Skeletal muscle cell (primary cell): ENCODE measurements at regions not wholly inside any gene's neighbourhood (a gene's known extent, or its start where the extent isn't known, plus 50 kb on each side); places are given as distances from the start of the nearest gene placed in this dataset.

Source experiments
- DNase-seq: peaks from one replicate; pipeline ENCODE4 v3.0.0-alpha.2; 2010; ENCODE audit warnings: low read depth
- H3K4me3 ChIP-seq: 2 replicates; pipeline ENCODE4 v1.5.1; 2011; ENCODE audit warnings: low read depth, mild to moderate bottlenecking, control low read depth, low read length, moderate library complexity

- DNase-seq = no peak
- H3K4me3 ChIP-seq = no peak overlapping the region
Measured at GRCh38 chr5:113652161-113652560, 138.7 kb downstream of the YTHDC2 start.

GRCh38 chr5:113654828-113655227 is 141.3 kb downstream of the YTHDC2 start:
- no peak for DNase-seq
- H3K4me3 ChIP-seq = no peak overlapping the region

GRCh38 chr5:113660206-113660605 is 146.7 kb downstream of the YTHDC2 start:
- H3K4me3 ChIP-seq = no peak overlapping the region
- no peak for DNase-seq

GRCh38 chr5:113660706-113661250 is 147.3 kb downstream of the YTHDC2 start:
- DNase-seq = no peak
- H3K4me3 ChIP-seq = no peak overlapping the region

- DNase-seq = no peak
- H3K4me3 ChIP-seq = no peak overlapping the region
Measured at GRCh38 chr5:113663879-113664541, 150.5 kb downstream of the YTHDC2 start.

GRCh38 chr5:113673041-113673440 is 159.5 kb downstream of the YTHDC2 start:
- no peak overlapping the region for H3K4me3 ChIP-seq
- DNase-seq = no peak

GRCh38 chr5:113675166-113675565 is 161.7 kb downstream of the YTHDC2 start:
- no peak overlapping the region for H3K4me3 ChIP-seq
- DNase-seq = no peak

GRCh38 chr5:113678202-113678601 is 164.7 kb downstream of the YTHDC2 start:
- no peak overlapping the region for H3K4me3 ChIP-seq
- no peak for DNase-seq

GRCh38 chr5:113678924-113679575 is 165.6 kb downstream of the YTHDC2 start:
- H3K4me3 ChIP-seq = no peak overlapping the region
- DNase-seq = no peak

GRCh38 chr5:113680534-113680933 is 167.0 kb downstream of the YTHDC2 start:
- no peak overlapping the region for H3K4me3 ChIP-seq
- DNase-seq = no peak

GRCh38 chr5:113682497-113683136 is 169.1 kb downstream of the YTHDC2 start:
- no peak overlapping the region for H3K4me3 ChIP-seq
- DNase-seq = no peak

GRCh38 chr5:113683211-113683610 is 169.7 kb downstream of the YTHDC2 start:
- no peak for DNase-seq
- no peak overlapping the region for H3K4me3 ChIP-seq

GRCh38 chr5:113686599-113686998 is 173.1 kb downstream of the YTHDC2 start:
- DNase-seq = no peak
- H3K4me3 ChIP-seq = no peak overlapping the region

GRCh38 chr5:113689647-113690046 is 176.2 kb downstream of the YTHDC2 start:
- no peak overlapping the region for H3K4me3 ChIP-seq
- no peak for DNase-seq

- DNase-seq = no peak
- no peak overlapping the region for H3K4me3 ChIP-seq
Measured at GRCh38 chr5:113692466-113692865, 179.0 kb downstream of the YTHDC2 start.

GRCh38 chr5:113692891-113693457 is 179.5 kb downstream of the YTHDC2 start:
- no peak overlapping the region for H3K4me3 ChIP-seq
- no peak for DNase-seq

GRCh38 chr5:113693701-113694100 is 180.2 kb downstream of the YTHDC2 start:
- no peak for DNase-seq
- no peak overlapping the region for H3K4me3 ChIP-seq

GRCh38 chr5:113694576-113694975 is 181.1 kb downstream of the YTHDC2 start:
- H3K4me3 ChIP-seq = no peak overlapping the region
- DNase-seq = no peak

- no peak overlapping the region for H3K4me3 ChIP-seq
- no peak for DNase-seq
Measured at GRCh38 chr5:113703266-113703665, 189.8 kb downstream of the YTHDC2 start.

- H3K4me3 ChIP-seq = no peak overlapping the region
- no peak for DNase-seq
Measured at GRCh38 chr5:113705657-113706056, 192.2 kb downstream of the YTHDC2 start.
